ENCODE measurements at regions not wholly inside any gene's neighbourhood (a gene's known extent, or its start where the extent isn't known, plus 50 kb on each side); places are given as distances from the start of the nearest gene placed in this dataset.

- DNase-seq (ENCODE audit: low read depth): no peak
These were observed 59.1 kb upstream of the FAM20A start for GRCh38 chr17:68660302-68660701.

- DNase-seq (ENCODE audit: low read depth): no peak
These were observed 58.0 kb upstream of the FAM20A start for GRCh38 chr17:68658999-68659780.

DNA sequence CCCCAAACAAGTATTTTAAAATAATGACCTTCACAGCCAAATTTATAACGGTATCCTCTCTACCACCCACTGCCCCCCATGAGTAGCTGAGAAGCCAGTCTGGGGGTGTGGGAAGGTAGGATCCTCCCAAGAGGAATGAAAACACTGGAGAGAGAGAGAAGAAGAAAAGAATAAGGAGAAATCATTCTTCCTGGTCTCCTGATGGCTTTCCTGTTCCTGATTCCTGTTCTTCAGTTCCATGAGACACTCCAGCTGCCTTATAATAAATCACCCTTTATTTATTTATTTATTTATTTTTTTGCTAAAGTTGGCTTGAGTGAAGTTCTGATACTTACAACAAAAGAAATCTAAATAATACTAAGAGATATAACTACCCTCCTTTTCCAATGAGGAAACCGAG lies 56.4 kb upstream of the FAM20A start:
- DNase-seq (ENCODE audit: low read depth): no peak

GRCh38 chr17:68657166-68657565 lies 56.0 kb upstream of the FAM20A start:
- peak; percentile 23 for DNase-seq (ENCODE audit: low read depth)

- no peak for DNase-seq (ENCODE audit: low read depth)
These were observed 55.5 kb upstream of the FAM20A start for GRCh38 chr17:68656666-68657065.
